Midbrain (tissue), 1 donor: ENCODE measurements at regions not wholly inside any gene's neighbourhood (a gene's known extent, or its start where the extent isn't known, plus 50 kb on each side); places are given as distances from the start of the nearest gene placed in this dataset.

Experiments used
- DNase-seq: peaks from one replicate; lab custom pipeline; 2025; lab: John Stamatoyannopoulos, UW

DNA sequence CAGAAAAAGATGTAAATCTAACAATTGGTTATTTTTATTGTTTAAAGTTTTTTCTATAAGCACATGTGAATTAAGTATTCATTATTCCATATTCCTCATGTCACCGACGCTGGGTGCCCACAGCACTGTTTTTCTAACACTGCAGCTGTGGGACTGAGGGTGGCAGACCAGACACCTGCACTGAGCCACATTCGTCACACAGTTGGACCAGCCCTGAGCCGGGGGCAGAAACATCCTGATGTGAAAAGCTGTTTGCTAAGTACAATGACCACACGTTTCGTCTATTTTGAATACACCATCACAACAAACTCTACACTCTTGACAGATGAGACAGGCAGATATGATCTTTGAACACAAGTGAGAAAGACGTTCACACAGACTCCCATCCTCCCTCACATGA is 749.5 kb downstream of the KCNJ18 start:
- DNase-seq = no peak

DNA sequence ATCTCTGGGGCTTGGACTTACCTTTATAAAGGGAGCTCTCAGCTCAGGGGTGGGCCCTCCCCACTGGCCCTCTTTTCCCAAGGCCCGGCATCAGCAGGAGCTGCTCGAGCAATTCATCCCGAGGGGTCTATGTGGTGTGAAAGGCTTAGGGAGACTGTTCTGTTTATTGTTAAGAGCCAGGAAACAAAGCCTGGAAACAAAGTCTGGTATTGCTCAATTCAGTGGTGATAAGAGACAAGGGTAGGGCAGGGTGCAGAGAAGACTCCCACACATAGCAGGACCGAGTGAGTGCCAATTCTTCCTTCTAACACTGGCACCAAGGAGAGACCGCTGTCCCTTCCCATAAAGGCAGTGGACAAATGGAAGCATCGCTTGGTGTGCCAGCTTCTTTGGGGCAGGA is 750.7 kb downstream of the KCNJ18 start:
- DNase-seq = no peak

DNA sequence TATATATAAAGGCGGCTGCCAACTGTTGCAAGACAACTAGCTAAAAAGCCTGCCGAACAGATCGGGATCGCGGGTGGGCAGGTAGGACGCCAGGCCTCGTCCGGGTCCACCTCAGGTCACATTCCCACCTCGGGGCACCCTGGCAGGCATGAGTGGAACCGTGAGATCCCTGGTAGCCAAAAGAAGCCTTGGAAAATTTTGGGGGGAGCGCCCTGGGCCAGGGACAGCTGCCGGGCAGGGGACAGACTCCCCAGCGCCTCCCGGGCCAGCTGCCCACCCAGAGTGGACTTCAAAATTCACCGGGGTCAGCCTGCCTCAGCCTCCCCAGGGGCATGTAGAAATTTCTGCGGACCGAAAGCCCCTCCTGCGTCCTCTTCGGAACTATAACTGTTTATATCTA is 760.9 kb downstream of the KCNJ18 start:
- DNase-seq = no peak

DNA sequence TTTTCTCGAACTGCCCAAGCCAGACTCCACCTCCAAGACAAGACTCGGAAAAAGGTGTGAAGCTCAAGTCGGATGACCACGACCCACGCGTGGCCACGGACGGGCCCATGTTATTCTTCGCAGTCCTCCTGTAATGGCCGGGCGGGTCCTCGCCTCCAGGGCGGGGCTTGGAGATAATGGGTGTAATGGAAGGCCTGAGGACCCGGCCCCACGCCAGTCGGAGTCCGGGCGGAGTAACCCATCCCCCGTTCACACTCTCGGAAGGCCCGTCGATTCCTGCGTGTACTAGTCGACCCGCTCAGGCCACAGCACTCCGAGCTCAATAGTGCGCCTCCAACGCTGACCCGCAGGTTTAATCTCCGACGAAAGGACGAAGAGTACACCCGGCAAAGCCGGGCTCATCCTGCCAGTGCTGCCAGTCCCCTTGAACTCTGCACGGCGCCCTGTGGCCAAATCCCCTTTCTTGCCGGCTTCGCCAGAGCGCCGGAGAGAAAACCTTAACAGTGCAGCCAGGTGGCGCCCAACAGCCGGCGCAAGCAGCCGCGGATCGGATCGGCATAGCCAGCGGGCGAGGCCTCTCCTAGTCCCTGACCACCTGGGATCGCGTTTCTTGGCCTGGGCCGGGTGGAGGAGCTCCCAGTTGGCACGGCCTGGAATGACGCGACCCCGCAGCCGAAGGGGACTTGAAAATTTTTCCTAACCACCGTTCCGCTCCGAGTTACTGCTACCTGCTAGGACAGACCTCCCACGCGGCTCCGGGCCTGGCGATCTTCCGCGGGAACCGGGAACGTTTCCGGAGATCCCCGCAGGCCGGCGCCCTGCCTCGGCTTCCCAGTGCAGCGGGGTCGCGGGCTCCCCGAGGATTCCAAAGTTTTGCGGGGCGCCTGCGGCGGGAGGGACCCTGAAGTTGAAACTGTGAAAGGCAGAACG is 762.0 kb downstream of the KCNJ18 start:
- DNase-seq = no peak

DNA sequence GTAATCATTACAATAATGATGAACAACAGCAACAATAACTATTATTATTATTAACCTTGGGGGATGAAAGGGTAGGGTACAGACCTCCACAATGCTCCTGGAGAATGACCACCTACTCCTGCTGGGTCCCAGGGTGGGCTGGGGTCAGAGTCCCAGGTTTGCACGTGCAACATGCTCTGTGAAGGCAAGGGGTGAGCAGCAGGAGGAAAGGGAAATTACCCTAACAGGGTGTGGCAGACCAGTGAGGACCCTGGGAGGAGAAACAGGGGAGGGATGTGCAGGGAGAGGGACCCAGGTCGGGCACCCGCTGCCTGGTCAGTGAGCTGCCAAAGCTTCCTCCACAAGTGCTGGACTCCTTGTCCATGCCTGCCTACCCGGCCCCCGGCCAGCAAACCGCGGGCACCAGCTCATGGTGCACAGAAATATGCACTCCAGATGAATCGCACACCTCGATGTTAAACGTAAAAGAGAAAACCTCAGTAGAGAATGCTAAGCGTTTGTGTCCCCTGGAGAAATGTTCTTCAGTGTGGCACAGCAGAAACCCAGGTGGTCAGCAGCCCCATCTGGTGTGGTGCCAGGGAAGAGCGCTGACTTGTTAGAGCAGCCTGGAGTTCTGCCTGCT is 767.1 kb downstream of the KCNJ18 start:
- no peak for DNase-seq

DNA sequence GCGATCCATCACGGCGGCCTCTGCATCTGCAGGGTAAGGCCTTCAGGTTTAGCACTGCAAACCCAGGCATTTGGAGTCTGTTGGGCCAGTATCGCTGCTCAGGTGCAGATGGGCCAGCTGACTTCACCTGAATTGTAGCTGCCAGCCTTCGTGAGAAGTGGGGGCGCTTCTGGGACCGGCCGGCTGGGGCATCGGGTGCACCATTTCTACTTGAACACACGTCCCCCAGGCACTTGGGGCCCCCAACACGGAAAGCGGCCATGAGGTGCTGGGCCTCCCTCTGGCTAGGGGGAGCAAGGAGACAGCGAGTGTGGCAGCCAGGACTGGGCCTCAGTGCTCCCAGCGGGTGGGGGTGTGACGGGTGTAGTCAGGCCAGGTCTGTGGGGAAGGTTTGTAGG is 767.6 kb downstream of the KCNJ18 start:
- no peak for DNase-seq

DNA sequence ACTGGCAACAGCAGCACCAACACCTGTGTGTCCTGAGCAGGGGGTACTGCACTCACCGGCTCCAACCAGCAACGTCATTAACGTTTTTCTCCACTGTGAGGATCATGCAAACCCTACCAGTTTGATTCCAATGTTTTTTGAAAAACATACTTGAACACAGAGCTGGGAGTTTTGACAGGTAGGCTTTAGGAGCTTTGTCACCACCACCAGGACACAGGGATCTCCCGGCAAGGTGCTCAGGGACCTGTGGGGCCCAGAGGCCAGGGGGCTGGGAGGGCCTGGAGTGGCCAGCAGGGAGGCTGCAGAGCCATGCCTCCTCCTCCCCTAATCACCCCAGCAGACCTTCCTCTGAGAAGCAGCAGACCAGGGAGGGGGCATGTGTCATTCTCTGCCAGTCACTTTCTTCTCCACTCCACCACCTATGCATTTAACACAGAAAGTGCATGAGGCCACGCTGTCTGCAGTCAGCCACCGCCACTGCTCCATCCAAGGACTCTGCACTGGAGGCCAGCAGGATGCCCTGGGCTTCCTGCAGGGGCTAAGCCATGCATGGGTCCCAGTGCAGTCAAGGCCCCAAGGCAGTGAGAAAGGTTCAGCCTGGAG is 768.2 kb downstream of the KCNJ18 start:
- DNase-seq = no peak

DNA sequence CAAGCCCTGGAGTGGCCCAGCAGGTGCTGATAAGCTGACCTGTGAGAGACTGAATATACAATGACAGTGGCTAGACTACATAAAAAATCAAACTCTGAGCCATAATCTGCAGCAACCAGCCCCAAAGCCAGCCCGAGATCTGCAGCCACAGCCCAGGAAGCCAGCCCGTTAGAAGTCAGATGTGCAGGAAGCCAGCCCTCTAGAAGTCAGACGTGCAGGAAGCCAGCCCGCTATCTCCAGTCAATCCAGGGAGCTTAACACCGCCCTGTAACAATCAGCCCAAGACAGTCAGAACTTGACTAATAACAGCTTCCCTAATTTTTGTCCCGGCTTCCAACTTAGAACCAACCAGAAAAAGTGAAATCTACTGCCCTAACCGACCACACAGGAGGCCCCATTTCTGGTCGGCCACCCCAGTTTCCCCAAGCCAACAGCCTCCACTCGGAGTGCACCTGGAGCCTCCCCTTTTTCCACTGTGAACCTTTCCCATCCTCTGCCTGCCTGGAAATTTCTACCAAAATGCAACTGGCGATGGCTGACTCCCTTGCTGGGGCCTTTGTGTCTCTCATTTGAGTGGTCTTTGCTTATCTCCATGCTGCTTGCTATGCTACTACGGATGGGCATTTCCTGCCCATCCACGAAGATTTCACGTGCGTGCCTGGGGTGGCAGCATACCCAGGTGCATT is 769.3 kb downstream of the KCNJ18 start:
- no peak for DNase-seq

DNA sequence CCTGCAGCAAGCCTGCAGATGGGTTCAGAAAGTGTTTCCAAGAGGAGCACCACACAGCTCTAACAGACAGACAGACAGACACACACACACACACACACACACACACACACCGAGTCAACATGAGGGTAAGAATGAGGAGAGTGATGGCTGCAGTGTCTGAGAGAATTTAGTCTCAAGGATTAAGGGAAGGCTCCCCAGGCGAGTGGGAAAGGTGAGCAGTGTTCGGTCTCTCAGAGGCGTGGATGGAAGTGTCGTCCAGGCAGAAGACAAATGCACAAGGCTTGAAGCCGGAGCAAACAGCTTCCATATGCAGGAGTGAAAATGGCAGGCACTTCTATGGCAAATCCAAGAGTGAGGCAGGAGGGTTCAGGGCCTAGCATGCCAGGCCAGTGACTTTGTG is 770.1 kb downstream of the KCNJ18 start:
- DNase-seq = no peak

DNA sequence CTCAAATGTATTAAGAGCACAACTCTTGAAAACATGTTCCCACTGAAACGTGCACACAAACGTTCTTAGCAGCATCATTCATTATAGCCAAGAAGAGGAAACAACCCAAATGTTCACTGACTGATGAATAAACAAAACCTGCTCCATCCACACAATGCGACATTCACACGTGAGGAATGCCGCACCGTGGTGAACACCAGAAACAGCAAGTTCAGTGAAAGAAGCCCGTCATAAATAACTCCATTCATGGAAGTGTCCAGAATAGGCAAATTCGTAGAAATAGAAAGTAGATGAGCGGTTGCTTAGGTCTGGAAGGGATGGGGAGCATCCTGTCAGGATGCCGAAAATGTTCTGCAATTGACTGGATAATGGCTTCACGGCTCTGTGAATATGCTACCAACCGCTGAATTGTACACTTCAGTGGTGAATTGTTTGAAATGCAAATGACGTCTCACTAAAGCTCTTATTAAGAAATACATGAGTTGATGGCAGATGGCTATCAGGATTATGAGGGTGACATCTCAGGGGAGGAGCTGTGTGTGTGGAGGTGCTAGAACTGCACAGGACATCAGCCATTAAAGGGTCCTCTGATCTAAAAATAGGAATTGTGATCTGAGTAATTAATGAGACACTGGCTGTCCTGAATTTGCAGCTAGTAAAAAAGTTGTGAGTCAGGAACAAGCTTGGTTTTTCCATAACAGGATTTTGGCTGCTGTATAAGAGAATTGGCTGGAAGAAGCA is 771.0 kb downstream of the KCNJ18 start:
- DNase-seq = no peak

DNA sequence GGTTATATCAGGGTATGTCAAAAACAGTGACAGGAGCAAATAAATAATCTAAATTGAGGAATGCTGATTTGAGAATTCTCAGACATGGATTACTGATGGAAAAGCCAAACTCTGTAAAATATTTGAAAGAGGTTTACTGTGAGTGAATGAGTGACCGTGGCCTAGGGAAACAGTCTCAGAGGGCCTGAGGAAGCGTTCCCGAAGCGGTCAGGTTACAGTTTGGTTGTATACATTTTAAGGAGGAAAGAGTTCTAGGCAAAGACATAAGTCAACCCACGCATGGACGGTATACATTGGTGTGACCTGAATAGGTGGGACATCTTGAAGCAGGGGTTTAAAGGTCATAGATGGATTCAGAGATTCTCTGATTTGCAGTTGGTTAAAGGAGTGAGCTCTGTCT is 771.7 kb downstream of the KCNJ18 start:
- DNase-seq = no peak

DNA sequence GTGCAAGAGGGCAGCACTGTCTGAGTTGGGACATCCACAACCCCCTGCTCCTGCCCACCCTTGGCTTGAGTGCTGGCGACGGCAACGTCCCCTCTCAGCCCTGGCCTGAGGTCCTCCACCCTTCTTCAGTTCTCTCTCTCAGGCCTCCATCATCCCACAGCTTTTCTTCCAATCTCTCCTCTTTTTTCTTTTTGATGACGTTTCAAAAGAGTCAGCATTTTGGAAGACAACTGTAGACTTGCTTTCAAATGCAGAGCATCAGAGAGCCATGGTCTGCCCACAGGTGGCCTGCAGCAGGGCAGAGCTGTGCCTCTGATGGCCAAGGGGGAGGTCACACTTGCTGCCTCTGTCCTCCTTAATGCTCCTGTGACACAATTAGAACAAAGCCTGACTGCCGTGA is 775.4 kb downstream of the KCNJ18 start:
- no peak for DNase-seq

DNA sequence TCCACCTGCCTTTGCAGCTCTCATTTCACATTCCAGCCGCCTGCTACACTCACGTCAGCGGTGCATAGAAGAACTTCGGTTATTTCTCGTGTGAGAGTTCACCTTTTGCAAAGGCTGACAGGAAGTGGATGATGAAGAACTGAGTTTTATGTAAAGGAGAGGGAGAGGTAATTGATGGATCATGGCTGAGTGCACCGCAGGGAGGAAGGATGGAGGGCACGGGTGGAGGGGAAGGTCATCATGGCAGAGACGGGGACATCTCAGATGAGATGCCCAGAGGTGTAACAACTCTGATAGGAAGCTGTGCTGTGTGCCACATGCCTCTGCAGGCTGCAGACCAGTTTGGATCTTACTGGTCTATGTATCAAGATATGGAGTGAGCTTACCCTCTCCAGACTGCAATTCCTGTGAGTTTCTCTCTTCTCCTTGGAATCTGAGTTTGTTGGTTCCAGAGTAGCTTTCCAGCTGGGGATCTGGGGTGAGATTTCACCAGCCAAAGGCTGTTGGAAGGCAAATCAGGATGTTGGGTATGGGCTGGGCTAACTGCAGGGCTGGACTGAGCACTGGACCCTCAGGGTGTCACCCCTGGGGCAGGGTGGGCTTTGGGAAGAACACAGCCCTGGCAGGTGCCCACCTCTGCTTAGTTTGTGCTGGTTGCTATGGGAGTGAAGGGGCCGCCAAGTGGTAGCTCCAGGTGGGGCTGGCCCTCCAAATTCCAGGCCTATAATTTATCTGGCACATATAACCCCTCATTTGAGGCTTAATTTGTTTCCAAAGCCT is 777.0 kb downstream of the KCNJ18 start:
- DNase-seq = no peak

DNA sequence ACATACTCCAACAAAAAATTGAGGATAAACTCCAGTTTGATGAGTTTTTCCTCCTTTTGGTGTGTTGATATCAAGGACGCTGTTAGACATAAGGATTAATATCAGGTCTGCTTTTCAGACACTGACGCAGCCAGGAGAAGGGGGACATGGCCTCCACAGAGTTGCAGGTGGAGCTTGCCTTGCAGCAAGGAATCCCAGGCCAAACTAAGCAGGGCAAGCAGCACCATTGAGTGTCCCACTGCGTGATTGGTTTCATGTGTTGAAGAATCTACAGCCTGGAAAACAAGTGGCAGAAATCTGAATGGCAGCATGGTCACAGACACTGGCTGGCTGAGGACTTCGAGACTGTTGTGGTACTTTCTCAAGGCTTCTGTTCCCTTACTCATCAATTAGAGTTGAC is 777.6 kb downstream of the KCNJ18 start:
- no peak for DNase-seq

DNA sequence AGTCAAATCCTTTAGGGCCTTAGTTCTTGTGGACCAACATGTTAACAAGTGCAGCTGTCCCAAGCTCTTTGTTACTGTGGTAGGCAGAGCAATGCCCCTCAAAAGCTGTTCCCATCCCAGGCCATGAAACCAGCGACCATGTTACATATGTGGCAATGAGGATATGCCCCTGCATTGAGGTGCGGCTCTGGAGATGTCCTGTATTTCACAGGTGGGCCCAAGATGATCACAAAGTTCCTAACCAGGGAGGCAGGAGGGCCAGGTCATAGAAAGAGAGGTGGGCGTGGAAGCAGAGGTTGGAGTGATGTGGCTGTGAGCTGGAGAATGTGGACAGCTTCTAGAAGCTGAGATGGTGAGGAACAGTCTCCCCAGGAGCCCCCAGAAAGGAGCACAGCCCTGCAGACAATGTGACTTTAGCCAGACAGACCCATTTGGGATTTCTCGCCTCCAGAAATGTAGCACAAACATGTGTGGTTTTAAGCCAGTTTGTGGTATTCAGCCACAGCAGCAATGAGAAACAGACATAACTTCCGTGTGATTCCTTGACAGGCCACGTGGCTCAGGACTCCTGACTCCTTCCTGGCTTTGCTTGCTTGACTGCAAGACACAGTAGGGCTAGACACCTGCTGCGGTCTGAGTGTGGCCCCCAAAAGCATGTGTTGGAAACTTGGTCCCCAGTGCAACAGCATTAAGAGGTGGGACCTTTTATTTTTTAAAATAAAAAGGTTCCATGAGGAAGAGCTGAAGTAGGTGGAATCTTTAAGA is 778.3 kb downstream of the KCNJ18 start:
- no peak for DNase-seq

DNA sequence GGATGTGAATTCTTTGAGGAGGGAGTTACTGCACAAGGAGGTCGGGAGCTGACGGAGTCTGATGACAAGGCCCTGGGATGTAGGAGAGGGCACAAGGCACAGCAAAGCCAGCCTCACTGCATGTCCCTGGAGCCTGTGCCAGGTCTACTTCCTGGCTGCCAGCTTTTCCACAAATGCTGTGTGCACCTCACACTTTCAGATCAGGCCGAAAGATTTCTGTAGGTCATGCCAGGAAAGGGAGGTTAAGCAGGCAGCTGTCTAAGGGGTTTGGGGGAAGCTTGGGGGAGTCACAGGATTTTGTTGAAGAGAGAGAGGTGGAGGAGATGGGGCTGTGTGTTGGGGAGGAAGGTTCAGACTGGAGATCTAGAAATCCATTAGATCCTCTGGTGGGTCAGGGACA is 792.5 kb downstream of the KCNJ18 start:
- no peak for DNase-seq

DNA sequence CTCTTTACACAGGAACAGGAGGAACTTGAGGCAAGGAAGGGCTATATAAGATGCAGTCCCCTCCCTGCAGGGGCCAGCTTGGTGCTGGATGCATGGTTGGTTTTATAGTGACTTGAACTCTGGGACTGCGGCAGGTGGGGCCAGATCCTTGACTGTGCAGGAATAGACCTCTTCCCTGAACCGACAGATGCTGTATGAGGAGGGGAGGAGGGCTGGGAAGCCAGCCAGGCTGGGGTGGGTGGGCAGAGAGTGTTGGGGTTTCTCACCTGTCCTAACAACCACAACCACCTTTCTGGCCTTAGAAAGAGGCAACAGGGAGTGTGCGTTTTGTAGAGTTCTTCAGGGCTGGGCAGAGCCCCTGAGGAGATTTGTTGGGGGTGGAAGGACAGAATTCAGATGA is 798.1 kb downstream of the KCNJ18 start:
- DNase-seq = no peak

DNA sequence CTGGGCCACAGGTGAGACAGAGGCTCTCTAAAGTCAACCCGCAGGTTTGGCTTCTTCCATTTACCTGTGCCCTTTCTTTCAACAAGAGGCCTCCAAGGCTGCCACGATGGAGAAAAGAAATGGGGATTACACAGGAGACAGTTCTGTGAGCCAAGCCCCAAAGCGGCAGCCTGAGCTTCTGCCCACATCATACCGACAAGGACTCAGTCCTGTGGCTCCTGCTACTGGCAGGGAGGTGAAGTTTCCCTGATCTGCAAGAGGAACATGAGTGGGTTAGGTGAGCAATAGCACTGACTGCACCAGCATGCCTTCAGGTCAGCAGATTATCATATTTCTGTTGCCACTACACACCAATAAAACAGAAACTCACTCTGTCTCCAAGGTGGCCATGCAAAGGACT is 800.0 kb downstream of the KCNJ18 start:
- DNase-seq = no peak

DNA sequence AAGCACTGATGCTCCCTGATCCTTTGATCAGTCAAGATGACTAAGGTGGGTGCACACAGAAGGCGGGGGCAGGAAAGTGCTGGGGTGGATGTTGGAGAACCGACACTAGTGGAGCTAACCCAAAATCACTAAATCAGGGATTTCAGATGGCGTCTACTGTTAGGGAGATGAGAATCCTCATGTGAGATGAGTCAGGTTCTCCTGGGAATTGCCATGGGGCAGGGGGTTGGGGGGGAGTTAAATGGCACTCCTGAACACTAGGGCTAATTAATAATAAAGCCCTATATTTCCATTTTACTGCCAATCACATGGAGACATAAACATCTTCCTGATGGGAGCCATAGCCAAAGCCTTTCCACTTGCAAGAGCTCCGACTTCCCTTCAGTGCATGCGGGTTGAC is 804.1 kb downstream of the KCNJ18 start:
- no peak for DNase-seq

DNA sequence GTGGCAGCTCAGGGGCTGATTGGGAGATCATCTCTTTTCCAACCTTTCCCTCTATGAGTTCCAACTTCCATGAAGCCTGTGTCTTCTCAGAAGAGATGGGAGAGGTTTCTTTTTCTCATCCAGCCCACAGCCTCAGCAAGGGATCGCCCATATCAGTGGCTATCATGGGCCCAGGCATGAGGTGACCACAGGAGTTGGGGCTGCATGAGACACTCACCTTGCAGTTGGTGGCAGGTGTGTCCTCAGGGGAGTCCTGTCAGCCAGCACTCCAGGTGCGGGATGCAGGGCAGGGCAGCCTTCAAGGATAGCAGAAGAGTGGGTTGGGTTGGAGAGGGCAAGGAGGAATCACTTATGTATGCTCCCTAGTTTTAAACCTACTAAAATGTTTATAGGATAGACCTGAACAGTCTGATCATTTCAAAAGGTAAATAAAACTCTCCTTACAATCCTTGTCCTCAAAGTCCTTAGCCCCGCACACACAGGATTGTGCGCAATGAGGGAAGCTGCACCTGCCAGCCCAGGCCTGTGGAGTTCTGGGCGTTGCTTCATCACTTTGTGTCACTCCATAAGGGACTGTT is 811.1 kb downstream of the KCNJ18 start:
- no peak for DNase-seq
